ENCODE measurements at regions not wholly inside any gene's neighbourhood (a gene's known extent, or its start where the extent isn't known, plus 50 kb on each side); places are given as distances from the start of the nearest gene placed in this dataset.

DNA sequence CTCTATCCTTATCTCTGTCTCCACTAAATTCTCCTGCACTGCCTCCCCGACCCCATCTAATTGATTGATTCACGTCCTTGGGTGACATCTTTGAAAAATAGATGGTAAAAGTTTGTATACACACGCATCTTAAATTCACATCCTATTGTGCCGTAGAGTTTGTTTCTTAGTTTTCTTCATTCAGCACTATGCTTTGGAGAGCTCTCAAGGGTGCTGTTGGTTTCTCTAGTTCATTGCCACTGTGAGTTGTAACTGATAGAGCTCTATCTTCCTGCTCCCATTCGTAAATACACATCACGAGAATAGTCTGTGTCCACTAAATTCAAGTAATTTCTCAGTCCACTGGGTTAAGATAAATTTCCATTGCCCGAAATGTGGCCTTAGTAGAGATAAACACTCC is 1537.4 kb downstream of the AACS start (continued):
- TF ChIP-seq, protein P1, sequence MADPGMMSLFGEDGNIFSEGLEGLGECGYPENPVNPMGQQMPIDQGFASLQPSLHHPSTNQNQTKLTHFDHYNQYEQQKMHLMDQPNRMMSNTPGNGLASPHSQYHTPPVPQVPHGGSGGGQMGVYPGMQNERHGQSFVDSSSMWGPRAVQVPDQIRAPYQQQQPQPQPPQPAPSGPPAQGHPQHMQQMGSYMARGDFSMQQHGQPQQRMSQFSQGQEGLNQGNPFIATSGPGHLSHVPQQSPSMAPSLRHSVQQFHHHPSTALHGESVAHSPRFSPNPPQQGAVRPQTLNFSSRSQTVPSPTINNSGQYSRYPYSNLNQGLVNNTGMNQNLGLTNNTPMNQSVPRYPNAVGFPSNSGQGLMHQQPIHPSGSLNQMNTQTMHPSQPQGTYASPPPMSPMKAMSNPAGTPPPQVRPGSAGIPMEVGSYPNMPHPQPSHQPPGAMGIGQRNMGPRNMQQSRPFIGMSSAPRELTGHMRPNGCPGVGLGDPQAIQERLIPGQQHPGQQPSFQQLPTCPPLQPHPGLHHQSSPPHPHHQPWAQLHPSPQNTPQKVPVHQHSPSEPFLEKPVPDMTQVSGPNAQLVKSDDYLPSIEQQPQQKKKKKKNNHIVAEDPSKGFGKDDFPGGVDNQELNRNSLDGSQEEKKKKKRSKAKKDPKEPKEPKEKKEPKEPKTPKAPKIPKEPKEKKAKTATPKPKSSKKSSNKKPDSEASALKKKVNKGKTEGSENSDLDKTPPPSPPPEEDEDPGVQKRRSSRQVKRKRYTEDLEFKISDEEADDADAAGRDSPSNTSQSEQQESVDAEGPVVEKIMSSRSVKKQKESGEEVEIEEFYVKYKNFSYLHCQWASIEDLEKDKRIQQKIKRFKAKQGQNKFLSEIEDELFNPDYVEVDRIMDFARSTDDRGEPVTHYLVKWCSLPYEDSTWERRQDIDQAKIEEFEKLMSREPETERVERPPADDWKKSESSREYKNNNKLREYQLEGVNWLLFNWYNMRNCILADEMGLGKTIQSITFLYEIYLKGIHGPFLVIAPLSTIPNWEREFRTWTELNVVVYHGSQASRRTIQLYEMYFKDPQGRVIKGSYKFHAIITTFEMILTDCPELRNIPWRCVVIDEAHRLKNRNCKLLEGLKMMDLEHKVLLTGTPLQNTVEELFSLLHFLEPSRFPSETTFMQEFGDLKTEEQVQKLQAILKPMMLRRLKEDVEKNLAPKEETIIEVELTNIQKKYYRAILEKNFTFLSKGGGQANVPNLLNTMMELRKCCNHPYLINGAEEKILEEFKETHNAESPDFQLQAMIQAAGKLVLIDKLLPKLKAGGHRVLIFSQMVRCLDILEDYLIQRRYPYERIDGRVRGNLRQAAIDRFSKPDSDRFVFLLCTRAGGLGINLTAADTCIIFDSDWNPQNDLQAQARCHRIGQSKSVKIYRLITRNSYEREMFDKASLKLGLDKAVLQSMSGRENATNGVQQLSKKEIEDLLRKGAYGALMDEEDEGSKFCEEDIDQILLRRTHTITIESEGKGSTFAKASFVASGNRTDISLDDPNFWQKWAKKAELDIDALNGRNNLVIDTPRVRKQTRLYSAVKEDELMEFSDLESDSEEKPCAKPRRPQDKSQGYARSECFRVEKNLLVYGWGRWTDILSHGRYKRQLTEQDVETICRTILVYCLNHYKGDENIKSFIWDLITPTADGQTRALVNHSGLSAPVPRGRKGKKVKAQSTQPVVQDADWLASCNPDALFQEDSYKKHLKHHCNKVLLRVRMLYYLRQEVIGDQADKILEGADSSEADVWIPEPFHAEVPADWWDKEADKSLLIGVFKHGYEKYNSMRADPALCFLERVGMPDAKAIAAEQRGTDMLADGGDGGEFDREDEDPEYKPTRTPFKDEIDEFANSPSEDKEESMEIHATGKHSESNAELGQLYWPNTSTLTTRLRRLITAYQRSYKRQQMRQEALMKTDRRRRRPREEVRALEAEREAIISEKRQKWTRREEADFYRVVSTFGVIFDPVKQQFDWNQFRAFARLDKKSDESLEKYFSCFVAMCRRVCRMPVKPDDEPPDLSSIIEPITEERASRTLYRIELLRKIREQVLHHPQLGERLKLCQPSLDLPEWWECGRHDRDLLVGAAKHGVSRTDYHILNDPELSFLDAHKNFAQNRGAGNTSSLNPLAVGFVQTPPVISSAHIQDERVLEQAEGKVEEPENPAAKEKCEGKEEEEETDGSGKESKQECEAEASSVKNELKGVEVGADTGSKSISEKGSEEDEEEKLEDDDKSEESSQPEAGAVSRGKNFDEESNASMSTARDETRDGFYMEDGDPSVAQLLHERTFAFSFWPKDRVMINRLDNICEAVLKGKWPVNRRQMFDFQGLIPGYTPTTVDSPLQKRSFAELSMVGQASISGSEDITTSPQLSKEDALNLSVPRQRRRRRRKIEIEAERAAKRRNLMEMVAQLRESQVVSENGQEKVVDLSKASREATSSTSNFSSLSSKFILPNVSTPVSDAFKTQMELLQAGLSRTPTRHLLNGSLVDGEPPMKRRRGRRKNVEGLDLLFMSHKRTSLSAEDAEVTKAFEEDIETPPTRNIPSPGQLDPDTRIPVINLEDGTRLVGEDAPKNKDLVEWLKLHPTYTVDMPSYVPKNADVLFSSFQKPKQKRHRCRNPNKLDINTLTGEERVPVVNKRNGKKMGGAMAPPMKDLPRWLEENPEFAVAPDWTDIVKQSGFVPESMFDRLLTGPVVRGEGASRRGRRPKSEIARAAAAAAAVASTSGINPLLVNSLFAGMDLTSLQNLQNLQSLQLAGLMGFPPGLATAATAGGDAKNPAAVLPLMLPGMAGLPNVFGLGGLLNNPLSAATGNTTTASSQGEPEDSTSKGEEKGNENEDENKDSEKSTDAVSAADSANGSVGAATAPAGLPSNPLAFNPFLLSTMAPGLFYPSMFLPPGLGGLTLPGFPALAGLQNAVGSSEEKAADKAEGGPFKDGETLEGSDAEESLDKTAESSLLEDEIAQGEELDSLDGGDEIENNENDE (IDR thresholded peaks at IDR 0.05; ENCODE audit: insufficient replicate concordance, low read length) = no peak
- TF ChIP-seq HDAC2 (IDR thresholded peaks at IDR 0.05; ENCODE audit: borderline replicate concordance in 1 of 2, low read depth in 2 of 2, low read length in 2 of 2) = no peak
- TF ChIP-seq SP4 (IDR thresholded peaks at IDR 0.05; ENCODE audit: low read length) = no peak
- TF ChIP-seq CHD1 (IDR thresholded peaks at IDR 0.05; ENCODE audit: low read depth, low read length) = no peak
- TF ChIP-seq SP2 (IDR thresholded peaks at IDR 0.05; ENCODE audit: low read length) = no peak
- no peak for TF ChIP-seq CEBPB (IDR thresholded peaks at IDR 0.05; ENCODE audit: low read depth, low read length)
- no peak for TF ChIP-seq SUZ12 (IDR thresholded peaks at IDR 0.05; ENCODE audit: low read length)
- TF ChIP-seq SIN3A (conservative IDR thresholded peaks at IDR 0.05 in 1 of 2, IDR thresholded peaks at IDR 0.05 in 1 of 2; ENCODE audit: low read depth in 1 of 2, low read length in 2 of 2) = no peak
- no peak for TF ChIP-seq KDM5A (IDR thresholded peaks at IDR 0.05; ENCODE audit: low read length)
- no peak for TF ChIP-seq POLR2A (IDR thresholded peaks at IDR 0.05; ENCODE audit: control extremely low read depth in 1 of 2, low read depth in 2 of 2, low read length in 2 of 2)
- no peak for TF ChIP-seq JUN (IDR thresholded peaks at IDR 0.05; ENCODE audit: low read depth, low read length)
- TF ChIP-seq SRF (IDR thresholded peaks at IDR 0.05; ENCODE audit: low read depth, low read length) = no peak
- no peak for TF ChIP-seq GABPA (IDR thresholded peaks at IDR 0.05; ENCODE audit: borderline replicate concordance, insufficient read depth, low read length)
